GM10266 (cell line): ENCODE measurements at regions not wholly inside any gene's neighbourhood (a gene's known extent, or its start where the extent isn't known, plus 50 kb on each side); places are given as distances from the start of the nearest gene placed in this dataset.
"Not testable (repeated sequence)": the region's sequence is repeated elsewhere in the genome, so short reads cannot be mapped to it uniquely, and the experiment has no call there.

Experiments used
- DNase-seq: peaks from one replicate; pipeline ENCODE4 v3.0.0; 2012; ENCODE audit errors: extremely low spot score
- CTCF ChIP-seq: IDR thresholded peaks from 2 replicates; pipeline ENCODE4 v1.5.1; 2012; ENCODE audit warnings: mild to moderate bottlenecking, low read depth; ENCODE audit not compliant: control insufficient read depth, insufficient read depth; ENCODE audit errors: missing control alignments

DNA sequence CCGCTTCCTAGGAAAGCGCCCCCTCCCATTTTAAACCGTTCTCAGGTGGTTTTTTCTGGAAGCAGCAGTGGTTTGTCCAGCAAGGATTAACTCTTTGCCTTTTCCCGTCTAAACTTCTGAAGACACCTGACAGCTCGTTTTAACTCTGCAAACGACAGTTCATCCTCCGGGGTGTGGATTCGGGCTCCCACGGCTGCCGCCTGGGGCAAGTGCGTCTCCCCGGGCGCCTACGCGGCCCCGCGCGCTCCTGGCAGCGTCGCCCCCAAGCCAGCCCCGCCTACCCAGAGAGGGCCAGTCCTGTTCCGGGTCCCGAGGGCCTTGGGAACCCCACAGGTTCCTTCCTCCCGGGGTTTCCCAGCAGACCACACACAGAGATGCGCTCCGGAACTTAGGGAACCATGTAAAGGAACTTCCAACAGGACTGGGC lies 54.4 kb downstream of the PRR18 start:
- no peak for TF ChIP-seq CTCF
- DNase-seq = no peak

DNA sequence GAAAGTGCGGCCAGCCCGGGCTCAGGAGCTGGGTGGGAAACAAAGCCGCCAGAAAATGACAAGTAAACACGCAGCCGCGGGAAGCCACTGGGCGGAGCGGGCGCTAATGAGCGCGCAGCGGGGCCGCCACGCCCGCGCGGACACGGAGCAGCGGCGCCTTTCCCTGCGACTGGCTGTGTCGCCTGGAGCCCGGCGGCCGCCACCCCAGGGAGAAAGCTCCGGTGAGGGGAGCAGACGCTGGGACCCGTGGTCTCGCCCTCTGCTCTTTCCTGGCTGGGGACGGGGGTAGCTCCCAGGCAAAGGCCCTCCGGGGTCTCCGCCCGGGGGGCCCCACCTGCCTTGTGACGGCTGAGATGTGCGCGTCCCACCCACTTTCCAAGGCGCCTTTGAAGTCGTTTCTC lies 54.9 kb downstream of the PRR18 start:
- TF ChIP-seq CTCF = peak; percentile 1
- peak; percentile 45 for DNase-seq

DNA sequence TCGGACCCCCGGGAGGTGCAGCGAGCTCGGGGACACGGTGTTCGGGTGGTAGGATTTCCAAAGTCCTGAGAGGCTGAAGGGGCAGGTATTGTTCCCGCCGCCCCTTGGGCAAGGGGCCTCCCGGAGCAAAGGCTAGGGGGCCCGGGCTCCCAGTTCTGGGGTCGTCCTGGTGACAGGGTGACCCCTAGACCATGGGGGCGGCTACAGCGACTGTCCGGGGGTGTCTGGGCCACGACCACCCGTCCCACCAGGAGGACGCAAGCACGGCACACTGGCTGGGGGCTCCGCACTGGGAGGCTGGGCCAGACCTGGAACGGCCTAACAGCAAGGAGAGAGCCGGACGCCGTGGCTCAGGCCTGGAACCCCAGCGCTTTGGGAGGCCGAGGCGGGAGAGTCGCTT lies 55.6 kb downstream of the PRR18 start:
- TF ChIP-seq CTCF = no peak

DNA sequence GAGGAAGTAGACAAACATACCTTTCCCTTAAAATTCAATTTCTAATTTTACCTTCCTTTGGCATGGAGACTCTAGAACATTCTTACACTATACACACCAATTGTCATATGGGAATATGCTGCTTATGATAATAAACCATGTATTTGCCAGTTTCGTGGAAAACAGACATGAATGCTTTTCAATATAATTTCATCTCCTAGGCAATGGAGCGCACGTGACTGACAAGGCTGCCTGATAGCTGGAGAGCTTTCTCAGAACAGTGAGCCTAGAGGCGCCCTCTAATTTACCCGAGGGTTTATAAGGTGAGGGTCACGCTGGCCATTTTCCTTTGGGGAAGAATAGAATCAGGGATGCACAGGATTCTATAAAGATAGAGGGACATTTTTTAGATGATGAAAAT lies 56.5 kb downstream of the PRR18 start:
- DNase-seq = no peak
- TF ChIP-seq CTCF = no peak

More for the DNA sequence above, 55.6 kb downstream of the PRR18 start:
- DNase-seq = no peak

DNA sequence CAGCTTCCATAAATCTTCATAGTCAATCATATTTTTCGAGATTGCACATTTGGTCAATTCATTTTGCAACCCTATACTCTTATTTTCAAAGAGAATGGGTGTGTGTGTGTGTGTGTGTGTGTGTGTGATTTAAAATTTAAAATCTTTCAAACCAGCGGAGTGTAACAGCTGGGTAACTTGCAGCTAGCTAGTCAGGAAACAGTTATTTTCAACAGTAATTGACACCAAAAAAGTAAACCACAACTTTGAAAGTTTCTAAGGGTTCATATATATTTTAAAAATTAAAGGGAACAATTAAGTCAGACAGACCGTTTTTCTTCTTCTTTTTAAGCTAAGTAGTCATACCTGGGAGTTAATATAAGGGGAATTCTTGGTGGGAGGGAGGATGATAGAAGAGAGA lies 57.0 kb downstream of the PRR18 start:
- no peak for DNase-seq
- TF ChIP-seq CTCF = no peak

- DNase-seq = not testable (repeated sequence)
Measured at GRCh38 chr6:166249061-166249785, 59.0 kb downstream of the PRR18 start.

GRCh38 chr6:166245148-166245547 lies 63.0 kb downstream of the PRR18 start:
- no peak for TF ChIP-seq CTCF
- no peak for DNase-seq

GRCh38 chr6:166244353-166245045 lies 63.7 kb downstream of the PRR18 start:
- peak; percentile 72 for DNase-seq
- TF ChIP-seq CTCF = no peak
